ENCODE measurements at regions not wholly inside any gene's neighbourhood (a gene's known extent, or its start where the extent isn't known, plus 50 kb on each side); places are given as distances from the start of the nearest gene placed in this dataset.
"Not testable (repeated sequence)": the region's sequence is repeated elsewhere in the genome, so short reads cannot be mapped to it uniquely, and the experiment has no call there.

DNA sequence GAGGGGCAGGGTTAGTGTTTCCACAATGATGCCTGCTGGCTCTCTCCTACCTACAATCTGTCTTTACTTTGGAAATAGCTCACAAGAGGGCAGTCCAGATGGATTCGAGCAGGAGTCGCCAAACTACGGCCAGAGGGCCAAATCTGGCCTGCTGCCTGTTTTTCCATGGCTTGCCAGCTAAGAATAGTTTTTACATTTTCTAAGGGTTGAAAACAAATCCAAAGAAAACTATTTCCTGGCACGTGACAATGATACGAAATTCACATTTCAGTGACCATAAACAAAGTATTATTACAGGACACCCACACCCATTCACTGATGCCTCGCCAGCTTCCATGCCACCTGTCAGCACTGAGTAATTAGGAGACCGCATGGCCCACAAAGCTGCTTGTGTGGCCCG is 162.9 kb upstream of the WWC1 start:
- no peak for DNase-seq (ENCODE audit: low spot score)

DNA sequence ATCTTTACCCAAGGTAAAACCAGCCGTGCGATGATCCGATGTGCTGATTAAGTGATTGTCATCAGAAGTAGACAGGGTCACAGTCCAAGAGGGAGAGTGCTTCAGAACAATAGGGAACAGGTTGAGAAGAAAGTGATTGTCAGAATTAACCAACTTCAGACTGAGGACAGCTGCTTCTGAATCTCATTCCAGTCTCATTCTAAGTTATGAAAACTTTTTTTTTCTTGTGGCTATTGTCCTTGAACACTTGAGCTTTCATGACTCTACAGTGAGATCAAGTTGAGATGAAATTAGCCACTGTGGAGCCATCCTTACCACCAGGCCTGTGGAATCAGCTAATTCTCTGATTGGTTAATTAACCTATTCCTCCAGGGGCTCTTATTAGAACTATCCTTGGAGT is 159.9 kb upstream of the WWC1 start:
- no peak for DNase-seq (ENCODE audit: low spot score)

GRCh38 chr5:168132241-168132641 is 159.2 kb upstream of the WWC1 start:
- no peak for DNase-seq (ENCODE audit: low spot score)

DNA sequence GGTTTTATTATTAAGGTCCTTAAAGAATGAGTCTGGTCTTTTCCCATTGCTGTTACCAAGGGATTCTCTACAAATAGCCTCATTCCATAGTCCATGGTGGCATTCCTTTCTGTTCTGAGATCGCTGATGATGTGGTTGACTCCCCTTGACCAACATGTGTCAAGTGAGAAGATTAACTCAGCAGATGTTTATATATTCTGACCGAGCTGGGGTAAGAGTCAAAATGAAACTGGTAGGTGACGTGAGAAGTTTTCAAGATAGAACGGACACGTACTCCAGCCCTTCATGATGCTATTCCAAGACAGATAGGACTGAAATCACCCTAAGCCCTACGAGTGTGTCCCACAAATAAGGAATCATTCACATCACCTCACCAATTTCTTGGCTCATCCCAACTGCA is 155.5 kb upstream of the WWC1 start:
- no peak for DNase-seq (ENCODE audit: low spot score)

DNA sequence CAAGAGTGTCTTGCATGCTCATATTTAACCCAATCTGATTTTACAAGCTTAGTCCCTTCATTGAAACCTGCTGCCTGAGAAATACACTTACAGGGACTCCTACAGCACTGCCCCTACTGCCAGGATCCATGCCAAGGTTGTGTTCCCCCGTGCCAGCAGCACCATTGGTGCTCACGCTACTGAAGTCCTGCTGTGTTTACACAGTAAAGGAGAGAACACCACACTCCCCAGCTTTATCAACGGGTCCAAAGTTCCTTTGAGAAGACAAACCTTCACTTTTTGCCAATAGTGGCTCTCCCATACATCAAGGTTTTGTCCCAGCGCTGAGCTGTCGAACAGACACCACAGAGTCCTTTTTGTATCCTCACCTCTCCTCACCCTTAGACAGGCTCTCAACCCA is 155.1 kb upstream of the WWC1 start:
- no peak for DNase-seq (ENCODE audit: low spot score)

DNA sequence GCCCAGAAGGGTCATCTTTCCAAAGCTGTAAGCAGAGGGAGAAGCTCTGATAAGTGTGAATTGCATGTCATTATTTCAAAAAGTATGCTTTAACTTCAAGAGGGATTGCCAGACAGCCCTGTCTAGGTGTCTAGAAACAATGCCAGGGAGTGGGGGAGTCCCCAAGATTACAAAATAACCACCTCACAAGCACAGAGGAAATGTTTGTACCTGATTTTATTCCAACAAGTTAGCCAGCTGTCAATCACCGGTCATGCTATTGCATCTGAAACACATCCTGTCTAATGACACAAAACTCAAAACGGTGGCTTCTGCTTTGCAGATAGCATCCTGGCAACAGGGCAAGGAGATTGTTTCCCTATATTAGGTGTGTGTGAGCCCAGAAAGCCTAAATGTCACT is 154.2 kb upstream of the WWC1 start:
- DNase-seq (ENCODE audit: low spot score), result no peak

GRCh38 chr5:168140241-168140640 is 151.2 kb upstream of the WWC1 start:
- DNase-seq (ENCODE audit: low spot score), result no peak

DNA sequence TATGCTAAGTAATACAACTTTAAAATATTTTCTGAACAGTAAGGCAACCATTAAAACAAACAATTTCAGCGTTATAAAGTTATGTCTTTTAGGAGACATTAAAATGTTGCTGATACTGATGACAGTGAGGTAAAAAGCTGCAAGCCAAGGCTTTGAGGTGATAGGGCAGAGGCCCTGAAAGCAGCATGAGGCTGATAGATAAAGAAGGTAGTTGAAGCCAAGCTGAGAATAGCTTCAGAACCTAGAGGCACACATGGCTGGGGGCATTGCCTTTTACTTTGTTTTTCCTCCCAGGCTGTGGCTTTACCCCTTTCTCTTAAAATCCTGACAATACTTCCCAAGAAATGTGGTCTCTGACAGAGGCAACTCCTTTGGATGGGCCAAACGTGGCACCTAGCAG is 149.0 kb upstream of the WWC1 start:
- no peak for DNase-seq (ENCODE audit: low spot score)

GRCh38 chr5:168143521-168143920 is 147.9 kb upstream of the WWC1 start:
- not testable (repeated sequence) for DNase-seq (ENCODE audit: low spot score)

- DNase-seq (ENCODE audit: low spot score), result no peak
Measured at GRCh38 chr5:168147106-168147505, 144.3 kb upstream of the WWC1 start.

DNA sequence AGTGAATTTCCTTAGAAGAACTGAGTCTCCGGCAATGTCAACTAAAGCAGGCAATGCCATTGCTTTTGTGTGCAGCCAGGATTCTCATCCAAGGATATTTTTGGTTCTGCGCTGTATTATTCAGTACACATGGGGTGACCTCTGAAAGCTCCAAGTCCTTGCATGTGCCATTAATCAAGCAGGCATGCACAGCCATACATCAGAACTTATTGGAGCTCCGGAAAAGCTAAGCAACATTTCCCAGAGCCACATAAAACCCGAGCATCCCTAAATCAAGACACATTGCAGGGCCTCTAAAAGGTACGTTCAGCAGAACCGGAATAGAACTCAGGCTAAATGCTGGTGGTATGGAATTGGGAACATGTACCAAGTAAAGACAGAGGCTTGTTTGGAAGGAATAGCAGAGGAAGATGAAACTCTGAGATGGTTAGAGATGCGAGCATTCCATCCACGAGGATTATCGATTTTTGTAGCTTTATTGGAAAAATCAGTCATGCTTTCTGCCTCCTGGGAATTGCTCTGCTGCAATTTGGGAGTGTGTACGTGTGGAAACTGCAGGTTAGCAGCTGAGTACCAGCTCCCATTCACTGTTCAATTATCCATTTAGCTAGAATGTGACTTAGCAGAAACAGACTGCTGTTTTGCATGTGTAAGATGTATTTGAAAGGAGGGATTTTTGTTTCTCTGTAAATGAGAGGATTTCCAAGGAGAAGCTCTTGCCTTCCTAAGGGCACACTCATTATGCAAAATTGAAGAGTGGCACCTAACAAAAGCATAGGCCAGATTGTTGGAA is 143.7 kb upstream of the WWC1 start:
- no peak for DNase-seq (ENCODE audit: low spot score)

DNA sequence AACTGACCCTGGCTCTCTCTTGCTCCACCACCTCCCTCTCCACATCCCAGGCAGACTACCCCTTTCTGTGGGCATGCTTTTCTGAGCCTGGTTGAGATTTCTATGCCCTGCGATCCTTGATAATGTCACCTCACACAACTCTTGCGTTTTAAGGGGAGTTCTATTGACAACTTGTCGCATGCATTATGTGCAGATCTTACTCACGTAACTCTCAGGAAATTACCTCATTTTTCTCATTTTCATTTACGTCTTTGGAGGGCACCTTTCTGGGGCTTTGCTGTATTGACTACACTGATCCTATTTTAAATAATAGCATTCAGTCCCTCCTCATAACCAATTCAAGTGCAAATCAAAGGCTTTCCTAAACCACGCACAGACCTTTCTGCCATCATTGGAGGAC is 140.4 kb upstream of the WWC1 start:
- DNase-seq (ENCODE audit: low spot score), result no peak

DNA sequence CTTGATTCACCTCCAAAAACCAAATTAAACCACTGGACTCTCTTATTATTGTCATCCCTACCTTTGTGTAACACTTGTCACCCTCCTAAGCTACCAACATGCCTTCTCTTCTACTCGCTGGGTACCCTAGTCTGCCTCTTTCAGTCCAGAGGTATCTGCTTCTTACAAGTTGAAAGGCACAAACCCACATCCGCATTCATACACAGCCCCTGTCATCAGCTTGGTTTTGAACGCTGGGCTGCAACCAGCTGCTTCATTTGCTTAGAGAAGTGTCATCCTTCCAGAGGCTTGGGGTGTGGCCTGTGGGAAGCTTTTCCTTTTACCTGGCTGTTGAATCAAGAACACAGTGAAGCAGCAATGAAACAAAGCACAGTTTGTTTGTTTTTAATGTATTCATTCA is 138.8 kb upstream of the WWC1 start:
- no peak for DNase-seq (ENCODE audit: low spot score)

DNA sequence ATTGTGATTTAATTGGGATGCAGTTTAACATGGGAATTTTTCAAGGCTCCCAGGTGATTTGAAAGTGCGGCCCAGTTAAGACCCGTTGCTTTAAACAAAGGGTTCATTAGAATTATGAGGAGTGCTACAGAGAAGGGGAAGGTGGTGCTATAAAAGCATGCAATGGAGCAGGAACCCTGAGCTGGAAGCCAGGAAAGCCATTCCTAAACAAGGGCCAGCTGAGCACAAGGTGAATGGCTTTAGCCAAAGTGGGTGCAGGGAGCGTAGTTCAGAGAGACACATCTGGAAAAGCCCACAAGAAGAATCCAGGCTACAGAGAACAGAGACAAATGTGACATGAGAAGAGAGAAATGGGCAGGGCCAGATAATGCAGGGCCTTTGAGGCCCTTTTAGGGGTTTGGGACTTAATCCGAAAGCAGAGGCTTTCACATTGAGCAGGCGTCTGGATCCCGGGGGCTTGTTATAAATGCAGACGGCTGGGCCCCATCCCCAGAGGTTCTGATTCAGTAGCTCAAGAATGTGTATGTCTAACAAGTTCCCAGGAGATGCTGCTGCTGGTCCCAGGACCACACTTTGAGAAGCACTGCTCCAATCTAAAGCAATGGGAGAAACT is 138.1 kb upstream of the WWC1 start:
- DNase-seq (ENCODE audit: low spot score), result no peak

GRCh38 chr5:168153876-168154270 is 137.6 kb upstream of the WWC1 start:
- DNase-seq (ENCODE audit: low spot score), result no peak

DNA sequence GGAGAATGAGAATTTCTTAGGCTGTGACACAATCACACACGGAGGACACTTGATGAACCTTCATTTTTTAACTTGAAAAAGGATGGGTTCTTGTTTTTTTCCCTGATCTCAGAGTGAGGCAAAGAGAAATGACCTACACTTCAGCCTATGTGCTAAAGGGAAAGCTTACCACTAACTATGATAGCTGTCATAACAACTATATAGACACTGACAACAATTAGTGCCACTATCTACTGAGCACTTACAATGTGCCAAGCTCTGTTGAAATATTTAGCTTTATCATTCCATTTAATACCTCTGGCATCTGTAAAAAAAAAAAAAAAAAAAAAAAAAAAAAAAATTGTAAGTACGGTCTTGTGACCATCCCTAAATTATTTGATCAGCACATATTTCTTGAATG is 135.9 kb upstream of the WWC1 start:
- no peak for DNase-seq (ENCODE audit: low spot score)

GRCh38 chr5:168156170-168156569 is 135.3 kb upstream of the WWC1 start:
- no peak for DNase-seq (ENCODE audit: low spot score)

DNA sequence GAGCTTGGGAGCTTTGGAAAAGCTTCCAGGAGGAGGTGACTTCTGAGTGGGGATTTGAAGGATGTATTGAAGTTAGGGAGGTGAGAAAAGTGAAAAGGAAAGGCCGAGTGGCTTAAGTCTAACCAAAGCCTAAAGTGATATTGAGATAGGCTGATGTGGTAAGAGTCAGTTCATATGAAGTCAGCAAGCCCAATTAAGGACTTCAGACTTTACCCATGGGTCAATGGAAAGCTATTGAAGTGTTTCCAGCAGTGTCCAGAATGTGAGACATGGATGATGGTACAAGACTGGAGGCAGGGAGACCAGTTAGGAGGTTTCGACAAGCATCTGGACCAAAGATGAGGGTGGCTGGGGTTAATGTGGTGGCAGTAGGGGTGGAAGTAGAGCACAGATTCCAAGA is 134.3 kb upstream of the WWC1 start:
- no peak for DNase-seq (ENCODE audit: low spot score)

DNA sequence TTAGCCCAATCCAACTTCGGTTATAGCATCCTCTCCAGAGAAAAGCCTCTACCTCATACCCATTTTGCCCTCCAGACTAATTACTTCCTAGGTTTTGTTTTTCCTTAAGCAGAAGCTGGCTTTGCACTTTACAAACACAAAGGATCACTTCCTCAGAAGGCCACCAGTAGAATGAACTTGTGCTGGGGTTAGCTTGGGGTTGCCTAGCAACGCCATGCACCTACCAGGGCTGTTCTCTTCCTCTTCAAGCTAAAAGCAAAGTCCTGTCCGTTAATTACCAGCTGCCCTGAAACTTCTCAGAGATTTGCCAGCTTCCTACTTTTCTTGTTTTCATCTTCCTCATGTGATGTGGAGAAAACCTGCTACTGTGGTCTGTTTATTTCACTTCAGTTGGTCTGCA is 132.0 kb upstream of the WWC1 start:
- no peak for DNase-seq (ENCODE audit: low spot score)

DNA sequence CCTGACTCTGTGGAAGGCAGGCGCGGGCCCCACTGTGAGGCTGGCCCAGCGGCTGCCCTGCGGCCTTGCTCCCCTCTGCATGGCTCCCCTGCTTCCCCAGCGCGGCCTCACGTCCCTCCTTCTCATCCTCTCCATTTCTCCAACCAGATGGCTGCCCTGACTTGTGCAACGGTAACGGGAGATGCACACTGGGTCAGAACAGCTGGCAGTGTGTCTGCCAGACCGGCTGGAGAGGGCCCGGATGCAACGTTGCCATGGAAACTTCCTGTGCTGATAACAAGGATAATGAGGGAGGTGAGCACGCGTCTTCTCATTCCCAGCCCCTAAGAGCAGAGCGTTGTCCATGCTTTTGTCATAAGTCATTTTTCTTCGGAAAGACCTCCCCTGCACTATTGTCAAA is 129.0 kb upstream of the WWC1 start:
- no peak for DNase-seq (ENCODE audit: low spot score)

DNA sequence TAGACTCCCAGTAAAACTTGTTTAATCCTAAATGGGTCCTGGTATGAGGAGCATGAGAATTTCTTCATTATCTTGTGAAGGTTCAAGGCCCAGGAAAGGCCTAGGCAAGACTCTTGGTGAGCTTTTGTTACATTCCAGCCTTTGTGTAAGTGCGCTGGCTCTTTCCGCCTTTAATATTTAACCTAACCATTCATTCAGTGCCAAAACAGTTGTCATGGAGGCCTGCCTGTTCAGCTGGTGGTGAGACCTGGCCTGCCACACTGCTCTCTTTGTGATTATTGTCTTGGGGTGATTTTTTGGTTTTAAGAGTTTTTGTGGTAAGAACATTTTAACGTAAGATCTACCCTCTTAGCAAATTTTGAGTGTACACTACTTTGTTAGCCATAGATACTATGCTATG is 127.5 kb upstream of the WWC1 start:
- DNase-seq (ENCODE audit: low spot score), result no peak

- DNase-seq (ENCODE audit: low spot score), result no peak
Measured at GRCh38 chr5:168165221-168165914, 126.1 kb upstream of the WWC1 start.

- DNase-seq (ENCODE audit: low spot score), result no peak
Measured at GRCh38 chr5:168165977-168166376, 125.5 kb upstream of the WWC1 start.

DNA sequence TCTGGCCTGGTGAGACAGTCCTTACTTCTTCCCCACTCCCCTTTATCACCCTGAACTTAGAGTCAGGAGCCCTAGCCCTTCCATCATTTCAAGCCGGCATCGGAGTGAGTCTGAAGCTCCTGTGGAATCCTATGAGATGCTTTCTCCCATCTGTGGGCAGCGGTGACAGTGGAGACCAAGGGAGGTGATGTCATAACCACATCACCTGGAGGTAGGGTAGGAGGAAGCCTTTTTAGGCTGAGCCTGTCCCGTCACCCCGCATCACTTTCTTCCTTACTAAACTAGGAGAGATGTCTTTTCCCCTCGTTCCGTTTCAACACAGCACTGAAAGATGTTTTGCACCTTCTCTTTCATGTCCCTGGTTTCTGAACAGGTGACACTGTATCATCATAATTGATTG is 124.1 kb upstream of the WWC1 start:
- DNase-seq (ENCODE audit: low spot score), result no peak

Data from CD4-positive, alpha-beta T cell treated with Interleukin-2 at 100 ng/mL for 4 hours (primary cell).